B cell (primary cell): ENCODE measurements at regions not wholly inside any gene's neighbourhood (a gene's known extent, or its start where the extent isn't known, plus 50 kb on each side); places are given as distances from the start of the nearest gene placed in this dataset.

Source experiments
- EZH2 ChIP-seq: IDR thresholded peaks from 2 replicates; pipeline ENCODE4 v1.6.1; 2012; ENCODE audit warnings: borderline replicate concordance, low read depth, mild to moderate bottlenecking, moderate library complexity, low read length; ENCODE audit not compliant: insufficient read depth, poor library complexity, severe bottlenecking
- TF ChIP-seq, protein P1 (sequence below): fragments of 200-600 bp; IDR thresholded peaks from one replicate; pipeline ENCODE4 v1.8.0; 2022; ENCODE audit warnings: antibody characterized with exemption, mild to moderate bottlenecking

DNA sequence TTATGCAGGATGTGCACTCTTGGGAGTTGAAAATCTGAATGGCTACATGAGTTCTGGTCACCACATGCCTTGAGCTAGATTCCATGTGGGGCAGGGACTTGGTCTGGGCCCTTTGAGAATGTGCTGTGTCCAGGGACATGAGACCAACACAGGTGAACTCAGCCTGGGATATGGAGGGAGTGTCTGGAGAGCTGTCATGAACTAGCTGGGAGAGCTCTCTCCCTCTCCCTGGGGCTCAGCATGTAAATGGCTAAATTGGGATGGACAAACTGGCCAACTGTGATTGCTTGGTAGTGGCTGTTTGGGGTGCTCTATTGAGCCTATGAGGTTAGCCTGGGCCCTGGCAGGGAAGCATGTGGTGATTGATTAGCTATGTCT lies 105.1 kb upstream of the HS6ST1 start:
- TF ChIP-seq, protein P1, sequence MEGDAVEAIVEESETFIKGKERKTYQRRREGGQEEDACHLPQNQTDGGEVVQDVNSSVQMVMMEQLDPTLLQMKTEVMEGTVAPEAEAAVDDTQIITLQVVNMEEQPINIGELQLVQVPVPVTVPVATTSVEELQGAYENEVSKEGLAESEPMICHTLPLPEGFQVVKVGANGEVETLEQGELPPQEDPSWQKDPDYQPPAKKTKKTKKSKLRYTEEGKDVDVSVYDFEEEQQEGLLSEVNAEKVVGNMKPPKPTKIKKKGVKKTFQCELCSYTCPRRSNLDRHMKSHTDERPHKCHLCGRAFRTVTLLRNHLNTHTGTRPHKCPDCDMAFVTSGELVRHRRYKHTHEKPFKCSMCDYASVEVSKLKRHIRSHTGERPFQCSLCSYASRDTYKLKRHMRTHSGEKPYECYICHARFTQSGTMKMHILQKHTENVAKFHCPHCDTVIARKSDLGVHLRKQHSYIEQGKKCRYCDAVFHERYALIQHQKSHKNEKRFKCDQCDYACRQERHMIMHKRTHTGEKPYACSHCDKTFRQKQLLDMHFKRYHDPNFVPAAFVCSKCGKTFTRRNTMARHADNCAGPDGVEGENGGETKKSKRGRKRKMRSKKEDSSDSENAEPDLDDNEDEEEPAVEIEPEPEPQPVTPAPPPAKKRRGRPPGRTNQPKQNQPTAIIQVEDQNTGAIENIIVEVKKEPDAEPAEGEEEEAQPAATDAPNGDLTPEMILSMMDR = no peak
- no peak for TF ChIP-seq EZH2
